GM06990 (cell line): ENCODE measurements at regions not wholly inside any gene's neighbourhood (a gene's known extent, or its start where the extent isn't known, plus 50 kb on each side); places are given as distances from the start of the nearest gene placed in this dataset.

Source experiments
- DNase-seq: peaks from one replicate; pipeline ENCODE4 v3.0.0-alpha.2; 2011; ENCODE audit not compliant: insufficient read length; ENCODE audit errors: extremely low read depth
- H3K27me3 ChIP-seq: replicated peaks from 2 replicates; pipeline ENCODE4 v1.6.0; 2011; ENCODE audit warnings: low read length; ENCODE audit not compliant: control insufficient read depth, insufficient read depth
- H3K36me3 ChIP-seq: 2 replicates; pipeline ENCODE4 v1.5.1; 2011; ENCODE audit warnings: low read length; ENCODE audit not compliant: control insufficient read depth, insufficient read depth
- H3K4me3 ChIP-seq: replicated peaks from 2 replicates; pipeline ENCODE4 v1.5.1; 2011; ENCODE audit warnings: low read depth, mild to moderate bottlenecking, control low read depth, low read length
- CTCF ChIP-seq: IDR thresholded peaks from 2 replicates; pipeline ENCODE4 v1.5.1; 2011; ENCODE audit warnings: low read length, control low read depth, mild to moderate bottlenecking, inconsistent platforms; ENCODE audit not compliant: insufficient read depth, poor library complexity, severe bottlenecking

- no peak for DNase-seq
- TF ChIP-seq CTCF, result no peak
- H3K36me3 ChIP-seq, result no peaks in the 10 kb centered on the region
- H3K27me3 ChIP-seq, result no peaks in the 10 kb centered on the region
- no peak overlapping the region for H3K4me3 ChIP-seq
Measured at GRCh38 chr7:144936314-144936713, 100.5 kb upstream of the TPK1 start.

GRCh38 chr7:144910411-144910810 is 74.6 kb upstream of the TPK1 start:
- no peak for DNase-seq
- Histone ChIP-seq H3K27me3 (no peaks in the 10 kb centered on the region), H3K36me3 (no peaks in the 10 kb centered on the region), H3K4me3 (no peak overlapping the region)
- no peak for TF ChIP-seq CTCF

- H3K36me3 ChIP-seq, result no peaks in the 10 kb centered on the region
- H3K4me3 ChIP-seq, result no peak overlapping the region
- no peak for DNase-seq
- no peak for TF ChIP-seq CTCF
- no peaks in the 10 kb centered on the region for H3K27me3 ChIP-seq
Measured at GRCh38 chr7:144908943-144909556, 73.2 kb upstream of the TPK1 start.

- DNase-seq, result no peak
- Histone ChIP-seq H3K27me3 (no peaks in the 10 kb centered on the region), H3K36me3 (no peaks in the 10 kb centered on the region), H3K4me3 (no peak overlapping the region)
- TF ChIP-seq CTCF, result no peak
Measured at GRCh38 chr7:144908324-144908723, 72.5 kb upstream of the TPK1 start.

- H3K27me3 ChIP-seq, result no peaks in the 10 kb centered on the region
- DNase-seq, result no peak
- H3K4me3 ChIP-seq, result no peak overlapping the region
- no peak for TF ChIP-seq CTCF
- H3K36me3 ChIP-seq, result no peaks in the 10 kb centered on the region
Measured at GRCh38 chr7:144907577-144907976, 71.7 kb upstream of the TPK1 start.

GRCh38 chr7:144903201-144903600 is 67.3 kb upstream of the TPK1 start:
- H3K36me3 ChIP-seq, result no peaks in the 10 kb centered on the region
- TF ChIP-seq CTCF, result no peak
- no peak overlapping the region for H3K4me3 ChIP-seq
- no peaks in the 10 kb centered on the region for H3K27me3 ChIP-seq
- no peak for DNase-seq
